LNCAP (cell line): ENCODE measurements at regions not wholly inside any gene's neighbourhood (a gene's known extent, or its start where the extent isn't known, plus 50 kb on each side); places are given as distances from the start of the nearest gene placed in this dataset.

Experiments
- TF ChIP-seq, protein P1 (sequence below): fragments of 450-650 bp; IDR thresholded peaks from 2 replicates; pipeline ENCODE4 v1.5.1; 2017; ENCODE audit warnings: mild to moderate bottlenecking

GRCh38 chr12:47362126-47362705 is 282.5 kb upstream of the AMIGO2 start:
- TF ChIP-seq, protein P1, sequence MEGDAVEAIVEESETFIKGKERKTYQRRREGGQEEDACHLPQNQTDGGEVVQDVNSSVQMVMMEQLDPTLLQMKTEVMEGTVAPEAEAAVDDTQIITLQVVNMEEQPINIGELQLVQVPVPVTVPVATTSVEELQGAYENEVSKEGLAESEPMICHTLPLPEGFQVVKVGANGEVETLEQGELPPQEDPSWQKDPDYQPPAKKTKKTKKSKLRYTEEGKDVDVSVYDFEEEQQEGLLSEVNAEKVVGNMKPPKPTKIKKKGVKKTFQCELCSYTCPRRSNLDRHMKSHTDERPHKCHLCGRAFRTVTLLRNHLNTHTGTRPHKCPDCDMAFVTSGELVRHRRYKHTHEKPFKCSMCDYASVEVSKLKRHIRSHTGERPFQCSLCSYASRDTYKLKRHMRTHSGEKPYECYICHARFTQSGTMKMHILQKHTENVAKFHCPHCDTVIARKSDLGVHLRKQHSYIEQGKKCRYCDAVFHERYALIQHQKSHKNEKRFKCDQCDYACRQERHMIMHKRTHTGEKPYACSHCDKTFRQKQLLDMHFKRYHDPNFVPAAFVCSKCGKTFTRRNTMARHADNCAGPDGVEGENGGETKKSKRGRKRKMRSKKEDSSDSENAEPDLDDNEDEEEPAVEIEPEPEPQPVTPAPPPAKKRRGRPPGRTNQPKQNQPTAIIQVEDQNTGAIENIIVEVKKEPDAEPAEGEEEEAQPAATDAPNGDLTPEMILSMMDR = no peak

- TF ChIP-seq, protein P1 = no peak
Measured at GRCh38 chr12:47361389-47362021, 281.7 kb upstream of the AMIGO2 start.

DNA sequence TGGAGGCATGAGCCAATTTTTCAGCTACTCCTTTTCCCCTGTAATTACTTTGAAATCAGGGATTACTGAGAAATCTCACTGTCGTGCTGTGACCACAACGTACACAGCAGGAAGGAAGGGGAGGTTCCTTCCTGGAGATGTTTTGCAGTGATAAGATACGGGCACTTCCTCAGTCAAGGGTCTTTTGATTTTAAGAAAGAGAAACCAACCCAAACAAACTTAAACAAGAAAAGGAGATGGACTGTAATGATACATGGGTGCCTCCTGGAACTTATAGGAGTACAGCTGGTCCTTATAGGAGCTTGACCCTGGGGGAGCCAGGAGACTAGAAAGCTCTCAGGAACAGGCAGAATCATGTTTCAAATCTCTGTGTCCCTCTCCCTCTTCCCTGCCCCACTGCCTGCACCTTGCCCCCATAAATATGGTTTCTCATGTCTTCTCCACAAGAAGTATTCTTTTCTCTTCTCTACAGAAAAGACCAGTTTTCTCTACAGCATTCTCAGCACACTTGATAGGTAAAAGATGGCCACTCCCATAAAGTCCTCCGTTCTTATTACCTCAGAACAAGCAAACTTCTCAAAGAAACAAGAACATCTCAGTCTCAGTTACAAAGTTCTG is 281.1 kb upstream of the AMIGO2 start:
- TF ChIP-seq, protein P1 = no peak

DNA sequence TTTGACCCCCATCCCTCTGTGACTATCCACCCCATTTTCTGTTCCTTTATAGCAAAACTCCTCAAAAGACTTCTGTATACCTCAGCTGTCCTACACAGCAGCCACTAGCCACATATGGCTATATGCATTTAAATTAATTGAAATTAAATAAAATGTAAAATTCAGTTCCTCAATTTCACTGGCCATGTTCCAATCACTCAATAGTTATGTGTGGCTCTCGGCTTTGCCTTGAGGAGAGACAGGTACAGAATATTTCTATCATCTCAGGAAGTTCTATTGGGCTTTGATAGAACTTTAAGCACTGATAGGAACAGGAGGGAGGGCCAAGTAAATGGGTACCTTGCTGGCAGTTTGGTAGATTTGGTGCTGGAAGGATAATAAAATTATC is 280.3 kb upstream of the AMIGO2 start:
- TF ChIP-seq, protein P1 = no peak

DNA sequence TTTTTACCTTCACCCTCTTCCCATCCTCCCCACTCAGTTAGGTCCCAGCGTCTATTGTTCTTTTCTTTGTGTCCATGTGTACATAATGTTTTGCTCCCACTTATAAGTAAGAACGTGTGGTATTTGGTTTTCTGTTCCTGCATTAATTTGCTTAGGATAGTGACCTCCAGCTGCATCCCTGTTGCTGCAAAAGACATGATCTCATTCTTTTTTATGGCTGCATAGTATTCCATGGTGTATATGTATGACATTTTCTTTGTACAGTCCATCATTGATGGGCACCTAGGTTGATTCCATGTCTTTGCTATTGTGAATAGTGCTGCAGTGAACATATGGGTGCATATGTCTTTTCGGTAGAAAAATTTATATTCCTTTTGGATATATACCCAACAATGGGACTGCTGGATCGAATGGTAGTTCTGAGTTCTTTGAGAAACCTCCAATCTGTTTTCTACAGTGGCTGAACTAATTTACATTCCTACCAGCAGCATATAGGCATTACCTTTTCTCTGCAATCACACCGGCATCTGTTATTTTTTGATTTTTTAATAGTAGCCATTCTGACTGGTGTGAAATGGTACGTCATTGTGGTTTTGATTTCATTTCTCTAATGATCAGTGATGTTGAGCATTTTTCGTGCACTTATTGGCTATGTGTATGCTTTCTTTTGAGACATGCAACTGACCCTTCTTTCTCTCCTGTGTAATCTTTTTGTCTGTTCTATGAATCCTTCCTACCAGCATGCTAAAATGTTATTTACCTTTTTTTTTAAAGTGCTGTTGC is 279.7 kb upstream of the AMIGO2 start:
- TF ChIP-seq, protein P1 = no peak

- TF ChIP-seq, protein P1 = no peak
Measured at GRCh38 chr12:47356129-47356700, 276.5 kb upstream of the AMIGO2 start.

DNA sequence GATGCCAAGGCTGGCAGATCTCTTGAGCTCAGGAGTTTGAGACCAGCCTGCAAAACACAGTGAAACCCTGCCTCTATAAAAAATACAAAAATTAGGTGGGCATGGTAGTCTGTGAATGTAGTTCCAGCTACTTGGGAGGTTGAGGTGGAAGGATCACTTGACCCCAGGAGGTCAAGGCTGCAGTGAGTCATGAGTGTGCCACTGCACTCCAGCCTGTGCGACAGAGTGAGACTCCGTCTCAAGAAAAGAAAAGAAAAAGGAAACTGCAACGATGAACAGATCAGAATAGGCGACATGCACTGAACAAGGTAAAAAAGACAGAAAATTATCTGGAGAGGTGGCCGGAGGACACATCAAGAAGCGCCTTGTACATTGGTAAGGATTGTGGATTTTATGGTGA is 273.7 kb upstream of the AMIGO2 start:
- TF ChIP-seq, protein P1 = no peak
